HG03103 (cell line): ENCODE measurements at regions not wholly inside any gene's neighbourhood (a gene's known extent, or its start where the extent isn't known, plus 50 kb on each side); places are given as distances from the start of the nearest gene placed in this dataset.

Source experiments
- ATAC-seq: cut with Tn5 transposase; IDR thresholded peaks from one replicate; pipeline ENCODE4 v1.9.1; 2021; ENCODE audit warnings: low read depth; ENCODE audit not compliant: unreplicated experiment

DNA sequence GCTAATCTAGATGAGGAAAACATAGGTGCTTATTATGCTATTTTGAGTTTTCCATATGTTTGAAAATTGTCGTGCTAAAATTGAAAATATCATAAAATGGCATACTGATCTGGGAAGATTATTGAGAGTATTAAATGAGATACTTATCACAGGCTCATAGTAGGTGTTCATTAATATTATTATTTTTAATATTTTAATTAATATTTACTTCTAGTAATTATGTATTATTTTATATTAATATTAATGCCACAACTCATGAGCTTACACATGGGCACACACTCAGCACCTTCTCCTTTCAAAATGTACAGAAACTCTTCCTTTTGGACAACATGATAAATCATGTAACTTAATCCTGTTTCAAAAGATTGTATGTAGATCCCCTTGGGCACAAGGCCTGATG is 223.6 kb downstream of the RAB28 start:
- no peak for ATAC-seq

DNA sequence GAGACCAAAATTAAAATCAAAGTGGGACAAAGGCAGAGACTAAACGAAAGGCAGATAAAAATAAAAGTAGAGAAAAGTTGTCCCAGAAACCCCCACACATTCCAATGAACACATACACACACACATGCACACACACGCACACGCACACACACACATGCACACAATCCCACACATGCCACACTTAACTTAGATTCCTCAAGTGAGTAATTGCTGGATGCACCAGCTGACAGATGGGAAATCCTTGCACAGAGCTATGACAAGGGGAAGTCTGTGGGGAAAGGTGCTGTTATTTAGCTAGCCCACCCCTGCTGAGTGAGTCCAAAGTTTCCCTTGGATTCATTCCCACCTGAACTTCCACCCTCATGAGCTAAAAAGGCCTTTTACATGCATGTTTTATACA is 233.9 kb downstream of the RAB28 start:
- ATAC-seq = no peak

DNA sequence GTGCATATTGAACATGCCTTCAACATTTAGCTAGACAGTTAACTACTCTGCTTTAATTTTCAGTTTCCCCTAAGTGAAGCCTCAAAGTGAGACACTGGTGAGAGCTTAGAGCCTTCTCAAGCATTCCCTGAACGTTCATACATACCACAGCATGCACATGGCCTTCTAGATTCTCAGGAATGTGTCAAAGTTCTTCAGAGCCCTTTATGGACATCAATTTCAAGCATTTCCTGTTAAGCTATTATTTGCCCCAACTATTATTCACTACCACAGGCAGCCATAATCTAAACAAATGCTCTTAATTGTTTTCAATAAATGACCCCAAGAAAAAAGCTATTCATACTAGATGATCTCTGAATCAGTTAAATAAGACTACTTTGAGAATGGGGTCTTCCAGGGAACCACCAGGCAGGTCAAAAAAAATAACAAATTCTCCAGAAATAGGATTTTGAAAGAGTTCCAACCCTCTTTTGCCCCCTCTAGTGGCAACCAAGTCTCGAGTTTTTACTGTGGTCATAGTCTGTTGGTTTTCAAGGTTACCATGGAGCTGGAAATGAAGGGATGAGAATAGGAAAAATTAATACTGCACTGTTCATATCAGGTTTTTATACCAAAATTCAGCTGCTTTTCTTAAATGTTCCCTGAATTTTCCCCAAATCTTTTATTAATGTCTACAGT is 235.4 kb downstream of the RAB28 start:
- no peak for ATAC-seq

GRCh38 chr4:13246107-13246506 is 238.0 kb downstream of the RAB28 start:
- no peak for ATAC-seq

DNA sequence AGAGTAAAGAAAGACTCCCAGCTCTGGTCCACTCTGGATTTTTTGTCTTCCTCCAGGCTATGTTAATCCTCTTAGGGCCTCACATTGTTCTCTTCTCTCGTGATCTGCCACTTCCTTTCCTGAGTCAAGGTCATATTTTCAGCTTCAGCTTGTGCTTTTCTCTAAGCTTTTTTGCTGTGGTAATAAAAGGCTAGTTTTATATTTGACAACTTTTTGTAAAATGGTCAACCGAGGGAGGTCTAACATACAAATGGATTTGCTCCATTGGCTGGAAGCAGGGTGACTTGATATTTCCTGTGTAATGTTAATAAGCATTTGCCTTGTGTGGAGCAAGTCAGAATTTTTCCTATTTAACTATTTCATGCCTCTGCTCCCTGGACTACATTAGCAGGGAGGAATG is 239.7 kb downstream of the RAB28 start:
- no peak for ATAC-seq

DNA sequence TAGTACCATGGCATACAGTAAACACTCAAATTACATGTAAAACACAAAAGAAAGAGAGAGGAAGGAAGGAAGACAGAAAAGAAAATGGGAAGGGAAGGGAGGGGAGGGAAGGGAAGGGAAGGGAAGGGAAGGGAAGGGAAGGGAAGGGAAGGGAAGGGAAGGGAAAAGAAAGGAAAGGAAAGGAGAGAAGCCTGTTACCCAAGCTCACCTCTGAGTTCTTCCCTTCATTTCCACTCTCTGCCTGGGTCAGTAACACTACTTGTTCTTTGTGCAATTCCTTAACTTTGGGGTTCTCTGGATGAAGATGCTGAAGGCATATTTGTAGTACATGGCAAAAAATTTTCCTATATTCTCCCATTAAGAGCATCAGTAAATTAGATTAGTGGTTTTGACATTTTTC is 241.0 kb downstream of the RAB28 start:
- no peak for ATAC-seq

GRCh38 chr4:13240066-13240465 is 244.1 kb downstream of the RAB28 start:
- no peak for ATAC-seq

GRCh38 chr4:13238936-13239335 is 245.2 kb downstream of the RAB28 start:
- ATAC-seq = no peak

- no peak for ATAC-seq
Observed at GRCh38 chr4:13236485-13236884, 247.7 kb downstream of the RAB28 start.

DNA sequence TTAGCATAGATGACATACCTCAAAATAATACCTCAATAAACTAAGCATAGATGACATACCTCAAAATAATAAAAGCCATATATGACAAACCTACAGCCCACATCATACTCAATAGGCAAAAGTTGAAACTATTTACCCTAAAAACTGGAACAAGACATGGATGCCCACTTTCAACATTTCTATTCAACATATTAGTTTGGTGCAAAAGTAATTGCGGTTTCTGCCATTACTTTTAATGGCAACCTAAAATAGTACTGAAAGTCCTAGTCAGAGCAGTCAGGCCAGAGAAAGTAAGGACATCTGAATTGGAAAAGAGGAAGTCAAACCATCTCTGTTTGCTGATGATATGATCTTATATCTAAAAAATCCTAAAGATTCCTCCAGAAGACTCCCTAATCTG is 250.4 kb downstream of the RAB28 start:
- ATAC-seq = no peak

DNA sequence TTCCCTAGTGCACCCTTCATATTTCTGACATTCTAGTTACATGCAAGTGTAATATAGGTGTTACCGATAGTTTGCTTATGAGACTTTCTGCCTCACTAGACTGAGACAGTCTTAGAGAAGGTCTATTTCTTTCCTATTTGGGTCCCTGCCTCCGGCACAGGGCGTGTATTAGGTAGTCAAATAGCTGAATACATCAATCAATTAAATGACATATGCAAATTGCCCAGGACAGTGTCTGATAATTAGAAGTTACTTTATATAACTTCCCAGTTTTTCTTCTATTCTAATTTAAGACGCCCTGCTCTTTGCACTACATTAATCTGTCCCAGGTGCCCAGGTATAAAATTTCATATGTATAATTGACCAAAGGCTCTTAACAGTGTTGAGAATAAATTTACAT is 264.2 kb downstream of the RAB28 start:
- no peak for ATAC-seq

DNA sequence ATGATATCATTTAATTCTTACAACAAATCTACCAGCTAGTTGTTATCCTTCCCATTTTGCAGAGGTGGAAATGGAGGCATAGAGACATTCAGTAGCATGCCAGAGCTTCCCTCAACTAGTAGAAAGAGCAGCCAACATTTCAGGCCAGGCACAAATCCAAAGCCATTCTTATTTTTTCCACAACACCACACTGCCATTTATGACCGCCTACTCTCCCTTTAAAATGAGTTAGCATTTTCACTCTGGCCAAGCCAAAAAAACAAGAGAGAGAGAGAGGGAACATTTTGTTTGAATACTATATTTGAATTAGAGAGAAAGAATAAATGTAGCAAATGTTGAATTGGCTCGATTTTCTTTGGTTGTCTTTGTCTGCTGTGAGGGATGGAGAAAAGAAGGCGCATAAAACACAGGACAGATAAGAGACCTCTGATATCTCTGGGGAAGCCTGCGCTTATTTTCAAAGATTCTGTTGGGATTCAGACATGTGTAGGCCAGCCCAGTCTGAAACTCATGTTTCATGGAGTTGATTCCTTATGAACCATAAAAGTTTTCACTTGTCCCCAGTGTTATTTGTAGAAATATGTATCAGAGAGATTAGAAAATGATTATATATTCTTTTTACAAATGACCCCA is 265.7 kb downstream of the RAB28 start:
- no peak for ATAC-seq

DNA sequence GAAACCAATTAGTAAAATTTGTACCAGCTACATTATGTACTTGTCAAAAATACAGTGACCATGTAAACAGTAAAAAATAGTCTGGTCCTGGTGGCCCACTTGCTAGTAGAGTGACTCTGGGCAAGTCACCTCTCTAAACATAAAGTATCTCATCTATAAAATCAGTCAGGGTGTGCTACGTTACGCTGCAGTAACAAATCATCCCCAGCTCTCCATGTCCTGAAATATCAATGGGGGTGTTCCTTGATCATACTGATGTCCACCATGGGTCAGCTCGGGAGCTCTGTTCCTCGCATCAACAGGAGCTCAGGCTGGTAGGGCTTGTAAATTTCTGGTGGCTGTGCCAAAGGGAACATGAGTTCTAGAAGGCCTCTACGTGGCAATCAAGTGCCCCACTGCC is 268.6 kb downstream of the RAB28 start:
- ATAC-seq = no peak

DNA sequence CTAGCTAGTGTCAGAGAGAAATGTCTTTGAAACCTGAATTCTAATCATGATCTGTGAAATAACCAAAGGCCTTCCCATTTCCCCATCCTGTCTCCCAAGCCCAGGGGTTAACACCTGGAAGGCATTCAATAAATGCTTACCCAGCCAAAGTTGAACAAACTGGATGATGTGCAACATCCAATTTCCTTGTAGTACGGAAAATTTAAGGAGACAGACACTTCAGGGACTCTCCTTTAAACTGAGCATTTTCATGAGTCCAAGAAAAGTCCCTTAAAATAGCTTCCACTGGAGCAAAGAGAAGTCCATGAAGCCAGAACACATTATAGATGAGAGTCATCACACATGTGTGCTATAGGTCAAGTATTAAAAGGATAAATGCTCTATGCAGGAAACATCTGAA is 271.2 kb downstream of the RAB28 start:
- no peak for ATAC-seq

GRCh38 chr4:13209600-13209999 is 274.5 kb downstream of the RAB28 start:
- no peak for ATAC-seq

GRCh38 chr4:13208558-13209193 is 275.5 kb downstream of the RAB28 start:
- no peak for ATAC-seq

- no peak for ATAC-seq
Observed at GRCh38 chr4:13207226-13207625, 276.9 kb downstream of the RAB28 start.

DNA sequence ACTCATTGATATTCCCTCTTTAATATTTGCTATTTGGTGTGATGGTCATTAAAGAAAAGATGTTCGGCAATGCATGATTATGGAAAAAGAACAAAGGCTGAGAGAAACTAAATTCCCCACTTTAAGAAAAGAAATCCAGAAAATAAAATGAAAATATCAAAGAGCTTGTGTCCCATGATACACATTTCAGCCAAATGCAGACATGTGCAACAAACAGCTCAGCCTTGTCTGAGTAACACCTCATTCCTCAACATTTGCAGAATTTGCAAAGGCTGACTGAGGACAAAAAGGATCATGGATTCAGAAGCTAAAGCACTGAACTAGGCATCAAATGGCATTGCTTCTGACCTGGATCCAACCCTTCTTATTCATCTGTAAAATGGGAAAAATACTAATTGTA is 281.0 kb downstream of the RAB28 start:
- ATAC-seq = no peak

- no peak for ATAC-seq
Observed at GRCh38 chr4:13202701-13203100, 281.4 kb downstream of the RAB28 start.

DNA sequence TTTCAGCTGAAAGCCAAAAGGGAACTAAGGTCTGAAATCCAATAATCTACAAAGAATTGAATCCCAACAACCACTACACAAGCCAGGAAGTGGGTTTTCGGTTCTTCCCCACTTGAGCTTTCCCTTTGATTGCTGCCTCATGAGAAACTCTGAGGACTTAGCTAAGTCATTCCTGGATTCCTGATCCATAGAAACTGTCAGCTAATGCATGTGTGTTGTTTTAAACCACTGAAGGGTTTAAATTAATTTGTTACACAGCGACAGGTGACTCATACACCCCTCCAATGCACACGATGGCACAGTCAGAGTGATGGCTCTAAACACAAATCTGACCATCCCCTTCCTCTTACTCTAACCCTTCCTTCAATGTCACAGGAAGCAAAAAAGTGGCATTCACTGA is 282.9 kb downstream of the RAB28 start:
- no peak for ATAC-seq

- ATAC-seq = no peak
Observed at GRCh38 chr4:13196721-13197120, 287.4 kb downstream of the RAB28 start.

DNA sequence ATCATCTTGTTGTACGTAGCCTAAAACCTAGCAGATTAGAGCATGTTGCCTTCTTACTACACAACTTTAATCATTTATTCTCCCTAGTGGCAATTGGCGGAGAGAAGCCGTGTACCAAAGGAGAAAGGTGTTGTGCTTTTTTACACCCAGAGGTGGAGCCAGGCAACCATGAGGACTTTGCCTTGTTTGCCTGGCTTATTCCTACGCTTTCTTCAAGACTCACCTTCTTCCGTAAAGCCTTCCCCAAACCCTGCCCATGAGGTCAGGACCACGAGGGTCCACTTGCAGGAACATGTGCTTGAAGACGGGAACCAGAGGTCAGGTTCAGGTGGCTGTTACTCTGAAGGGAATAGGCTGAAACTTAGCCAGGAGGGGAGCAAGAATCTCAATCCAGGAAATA is 290.5 kb downstream of the RAB28 start:
- no peak for ATAC-seq
